Gastrocnemius medialis (tissue), 4 donors: ENCODE measurements at regions not wholly inside any gene's neighbourhood (a gene's known extent, or its start where the extent isn't known, plus 50 kb on each side); places are given as distances from the start of the nearest gene placed in this dataset.

Experiments used
- ATAC-seq, 2 donors: fragments of 150-250 bp; one replicate each; pipeline ENCODE4 v1.9.1; 2016
- DNase-seq, 2 donors: peaks; one replicate each; pipeline ENCODE4 v3.0.0-alpha.2; 2019
- H3K27ac ChIP-seq, 4 donors: fragments of 200-600 bp; sonication (generic); 1 replicate in 1 of 4; 2 replicates in 3 of 4; pipeline ENCODE4 v1.5.1; 2016 to 2018; ENCODE audit warnings: mild to moderate bottlenecking in 2 of 4, moderate library complexity in 1 of 4
- H3K27me3 ChIP-seq, 3 donors: fragments of 200-600 bp; sonication (generic) in 2 of 3; 1 replicate in 1 of 3; 2 replicates in 2 of 3; pipeline versions ENCODE4 v1.5.1 to v1.6.0; 2016 to 2019; ENCODE audit warnings: mild to moderate bottlenecking in 1 of 3, moderate library complexity in 1 of 3
- H3K36me3 ChIP-seq, 2 donors: fragments of 200-600 bp; sonication (generic) in 1 of 2; one replicate each; pipeline ENCODE4 v1.5.1; 2017 to 2018
- H3K4me1 ChIP-seq, 2 donors: fragments of 200-600 bp; sonication (generic) in 1 of 2; one replicate each; pipeline ENCODE4 v1.5.1; 2016 to 2017; ENCODE audit warnings: mild to moderate bottlenecking in 2 of 2
- H3K4me3 ChIP-seq, 4 donors: fragments of 200-600 bp; sonication (generic) in 3 of 4; 1 replicate in 1 of 4; 2 replicates in 3 of 4; pipeline ENCODE4 v1.5.1; 2016 to 2019; ENCODE audit warnings: mild to moderate bottlenecking in 2 of 4
- H3K9me3 ChIP-seq, 3 donors: fragments of 200-600 bp; sonication (generic) in 2 of 3; 1 replicate in 1 of 3; 2 replicates in 2 of 3; pipeline ENCODE4 v1.5.1; 2016 to 2019
- CTCF ChIP-seq, 5 experiments: fragments of 450-650 bp in 3 of 5; fragments of 200-600 bp in 2 of 5; sonication (generic) in 2 of 5; IDR thresholded peaks in 4 of 5; conservative IDR thresholded peaks in 1 of 5; 1 replicate in 4 of 5; 2 replicates in 1 of 5; pipeline ENCODE4 v1.5.1; 2016 to 2019; ENCODE audit warnings: antibody characterized with exemption in 5 of 5, mild to moderate bottlenecking in 3 of 5, moderate library complexity in 3 of 5
- POLR2A ChIP-seq, 2 donors: fragments of 450-650 bp; IDR thresholded peaks; one replicate each; pipeline ENCODE4 v1.6.1; 2017; ENCODE audit warnings: antibody characterized with exemption in 2 of 2, mild to moderate bottlenecking in 2 of 2, moderate library complexity in 2 of 2
- in situ Hi-C, 4 donors: fragments of 200-750 bp; cut with MboI; loops; one replicate each; pipeline versions ENCODE4 v1.15.0 to v1.8.0; 2017; ENCODE audit warnings: low sequenced_read_pairs in 4 of 4
- intact Hi-C: fragments of 100-400 bp; cut with DNase I; formaldehyde crosslinking; loops from one replicate; pipeline ENCODE4 v1.15.1; 2023; ENCODE audit warnings: low total_unique reads

DNA sequence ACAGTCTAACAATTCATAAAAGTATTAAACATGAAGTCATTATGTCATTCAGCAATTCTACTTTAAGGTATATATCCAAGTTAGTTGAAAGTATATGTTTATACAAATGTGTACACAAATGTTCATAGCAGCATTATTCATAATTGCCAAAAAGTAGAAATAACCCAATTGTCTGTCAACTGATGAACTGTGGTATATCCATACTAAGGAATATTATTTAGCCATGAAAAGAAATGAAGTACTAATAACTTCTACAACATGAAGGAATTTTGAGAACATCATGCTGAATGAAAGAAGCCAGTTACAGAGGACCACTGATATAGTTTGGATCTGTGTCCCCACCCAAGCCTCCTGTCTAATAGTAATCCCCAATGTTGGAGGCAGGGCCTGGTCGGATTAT is 224.3 kb downstream of the SPATA31D1 start:
- H3K4me3 ChIP-seq = no peak overlapping the region
- TF ChIP-seq CTCF (IDR thresholded peaks at IDR 0.05 in 4 of 5, conservative IDR thresholded peaks at IDR 0.05 in 1 of 5) (no peak), POLR2A (IDR thresholded peaks at IDR 0.05) (no peak)
- intact Hi-C loops (no loop called here), in situ Hi-C loops (no loop called here)
- ATAC-seq = no peak
- H3K27ac ChIP-seq = no peak overlapping the region
- no peaks in the 10 kb centered on the region for H3K36me3 ChIP-seq
- H3K27me3 ChIP-seq = no peaks in the 10 kb centered on the region
- DNase-seq = no peak
- no peaks in the 10 kb centered on the region for H3K4me1 ChIP-seq
- no peaks in the 10 kb centered on the region for H3K9me3 ChIP-seq

DNA sequence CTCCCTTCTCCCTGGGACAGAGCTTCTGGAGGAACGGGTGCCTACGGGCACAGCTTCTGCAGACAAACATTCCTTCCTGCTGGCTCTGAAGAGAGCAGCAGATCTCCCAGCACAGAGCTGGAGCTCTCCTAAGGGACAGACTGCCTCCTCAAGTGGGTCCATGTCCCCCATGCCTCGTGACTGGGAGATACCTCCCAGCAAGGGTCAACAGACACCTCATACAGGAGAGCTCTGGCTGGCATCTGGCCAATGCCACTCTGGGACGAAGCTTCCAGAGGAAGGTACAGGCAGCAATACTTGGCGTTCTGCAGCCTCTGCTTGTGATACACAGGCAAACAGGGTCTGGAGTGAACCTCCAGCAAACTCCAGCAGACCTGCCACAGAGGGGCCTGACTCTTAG is 227.9 kb downstream of the SPATA31D1 start:
- H3K36me3 ChIP-seq = no peaks in the 10 kb centered on the region
- H3K27ac ChIP-seq = no peak overlapping the region
- no peak overlapping the region for H3K4me3 ChIP-seq
- no peaks in the 10 kb centered on the region for H3K27me3 ChIP-seq
- TF ChIP-seq POLR2A (IDR thresholded peaks at IDR 0.05) (no peak), CTCF (IDR thresholded peaks at IDR 0.05 in 4 of 5, conservative IDR thresholded peaks at IDR 0.05 in 1 of 5) (no peak)
- intact Hi-C loops = no loop called here
- in situ Hi-C loops = no loop called here
- DNase-seq (no peak), ATAC-seq (no peak)
- H3K4me1 ChIP-seq = no peaks in the 10 kb centered on the region
- no peaks in the 10 kb centered on the region for H3K9me3 ChIP-seq

GRCh38 chr9:82223442-82223841 is 234.9 kb downstream of the SPATA31D1 start:
- intact Hi-C loops = no loop called here

DNA sequence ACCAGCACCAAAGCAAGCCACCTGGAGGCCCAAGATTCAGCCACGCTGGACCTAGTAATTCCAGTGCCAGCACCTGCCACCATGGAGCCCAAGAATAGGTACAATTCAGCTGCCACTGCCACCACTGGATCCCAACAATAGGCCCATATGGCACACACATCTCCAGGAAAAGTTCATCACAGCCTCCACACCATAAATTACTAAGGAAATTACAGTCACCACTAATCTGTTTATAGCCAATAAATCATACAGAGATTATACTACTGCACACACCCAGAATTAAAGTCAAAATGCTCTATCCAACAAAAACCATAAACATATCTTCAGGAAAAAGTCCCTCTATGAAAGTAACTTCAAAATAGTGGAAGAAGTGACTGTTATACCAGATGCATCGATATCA is 242.8 kb downstream of the SPATA31D1 start:
- H3K36me3 ChIP-seq = no peaks in the 10 kb centered on the region
- H3K4me1 ChIP-seq = no peaks in the 10 kb centered on the region
- no peaks in the 10 kb centered on the region for H3K27me3 ChIP-seq
- H3K9me3 ChIP-seq = peaks cover 0 to 12% (median 3%) of the 10 kb centered on the region in 3 donors
- TF ChIP-seq POLR2A (IDR thresholded peaks at IDR 0.05) (no peak), CTCF (IDR thresholded peaks at IDR 0.05 in 4 of 5, conservative IDR thresholded peaks at IDR 0.05 in 1 of 5) (no peak)
- in situ Hi-C loops = no loop called here
- no peak overlapping the region for H3K27ac ChIP-seq
- DNase-seq = no peak
- intact Hi-C loops = no loop called here
- no peak for ATAC-seq
- H3K4me3 ChIP-seq = no peak overlapping the region

More at GRCh38 chr9:82223442-82223841, 234.9 kb downstream of the SPATA31D1 start:
- DNase-seq (no peak), ATAC-seq (no peak)
- in situ Hi-C loops = no loop called here
- no peak overlapping the region for H3K27ac ChIP-seq
- H3K4me1 ChIP-seq = no peaks in the 10 kb centered on the region
- no peaks in the 10 kb centered on the region for H3K36me3 ChIP-seq
- H3K27me3 ChIP-seq = no peaks in the 10 kb centered on the region
- H3K4me3 ChIP-seq = no peak overlapping the region
- H3K9me3 ChIP-seq = no peaks in the 10 kb centered on the region
- TF ChIP-seq CTCF (IDR thresholded peaks at IDR 0.05 in 4 of 5, conservative IDR thresholded peaks at IDR 0.05 in 1 of 5) (no peak), POLR2A (IDR thresholded peaks at IDR 0.05) (no peak)
